ENCODE measurements at regions not wholly inside any gene's neighbourhood (a gene's known extent, or its start where the extent isn't known, plus 50 kb on each side); places are given as distances from the start of the nearest gene placed in this dataset.
"Not testable (repeated sequence)": the region's sequence is repeated elsewhere in the genome, so short reads cannot be mapped to it uniquely, and the experiment has no call there.

DNA sequence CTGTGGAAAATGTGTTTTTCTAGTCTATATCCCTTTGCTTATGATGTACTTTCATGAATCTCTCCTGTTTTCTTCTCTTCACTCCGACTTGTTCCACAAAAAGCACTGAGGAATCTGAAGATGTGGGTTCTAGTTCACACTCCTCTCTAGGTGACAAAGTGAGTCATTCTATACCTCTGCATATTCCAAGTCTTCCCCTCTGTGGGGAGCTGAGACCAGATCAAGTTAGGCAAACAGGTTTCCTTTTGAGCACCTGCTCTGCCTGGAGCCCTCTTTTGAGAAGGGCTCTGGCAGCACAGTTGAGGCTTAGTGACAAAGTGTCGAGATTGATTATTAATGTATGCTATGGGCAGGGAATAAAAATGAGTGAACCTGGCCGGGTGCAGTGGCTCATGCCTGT is 82.4 kb upstream of the VGLL4 start:
- Histone ChIP-seq H3K27me3 (ENCODE audit: control insufficient read depth in 3 of 3, insufficient read depth in 3 of 3, low read length in 2 of 3) (peaks cover 0 to 4% (median 0%) of the 10 kb centered on the region in 3 donors), H3K27ac (ENCODE audit: low read depth in 1 of 2, low read length in 1 of 2) (no peak overlapping the region), H3K9ac (ENCODE audit: insufficient read depth in 1 of 2, low read length in 2 of 2) (no peak overlapping the region), H3K36me3 (ENCODE audit: control insufficient read depth in 4 of 4, insufficient read depth in 4 of 4, low read length in 4 of 4) (no peaks in the 10 kb centered on the region), H3K4me3 (no peak overlapping the region), H3K4me1 (ENCODE audit: control insufficient read depth in 5 of 5, insufficient read depth in 5 of 5, low read length in 5 of 5) (peaks cover 0 to 4% (median 3%) of the 10 kb centered on the region in 5 donors), H3K9me3 (ENCODE audit: control insufficient read depth in 4 of 4, insufficient read depth in 3 of 4, low read length in 3 of 4) (no peaks in the 10 kb centered on the region)
- WGBS, 2 donors: 75 to 87% methylated on average over 3 of the region's 3 CpGs
- no peak for ATAC-seq (ENCODE audit: insufficient read depth, low FRiP score)
- TF ChIP-seq, protein P1, sequence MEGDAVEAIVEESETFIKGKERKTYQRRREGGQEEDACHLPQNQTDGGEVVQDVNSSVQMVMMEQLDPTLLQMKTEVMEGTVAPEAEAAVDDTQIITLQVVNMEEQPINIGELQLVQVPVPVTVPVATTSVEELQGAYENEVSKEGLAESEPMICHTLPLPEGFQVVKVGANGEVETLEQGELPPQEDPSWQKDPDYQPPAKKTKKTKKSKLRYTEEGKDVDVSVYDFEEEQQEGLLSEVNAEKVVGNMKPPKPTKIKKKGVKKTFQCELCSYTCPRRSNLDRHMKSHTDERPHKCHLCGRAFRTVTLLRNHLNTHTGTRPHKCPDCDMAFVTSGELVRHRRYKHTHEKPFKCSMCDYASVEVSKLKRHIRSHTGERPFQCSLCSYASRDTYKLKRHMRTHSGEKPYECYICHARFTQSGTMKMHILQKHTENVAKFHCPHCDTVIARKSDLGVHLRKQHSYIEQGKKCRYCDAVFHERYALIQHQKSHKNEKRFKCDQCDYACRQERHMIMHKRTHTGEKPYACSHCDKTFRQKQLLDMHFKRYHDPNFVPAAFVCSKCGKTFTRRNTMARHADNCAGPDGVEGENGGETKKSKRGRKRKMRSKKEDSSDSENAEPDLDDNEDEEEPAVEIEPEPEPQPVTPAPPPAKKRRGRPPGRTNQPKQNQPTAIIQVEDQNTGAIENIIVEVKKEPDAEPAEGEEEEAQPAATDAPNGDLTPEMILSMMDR (IDR thresholded peaks at IDR 0.05; ENCODE audit: control extremely low read depth, extremely low read depth): no peak
- DNase-seq: no peak

DNA sequence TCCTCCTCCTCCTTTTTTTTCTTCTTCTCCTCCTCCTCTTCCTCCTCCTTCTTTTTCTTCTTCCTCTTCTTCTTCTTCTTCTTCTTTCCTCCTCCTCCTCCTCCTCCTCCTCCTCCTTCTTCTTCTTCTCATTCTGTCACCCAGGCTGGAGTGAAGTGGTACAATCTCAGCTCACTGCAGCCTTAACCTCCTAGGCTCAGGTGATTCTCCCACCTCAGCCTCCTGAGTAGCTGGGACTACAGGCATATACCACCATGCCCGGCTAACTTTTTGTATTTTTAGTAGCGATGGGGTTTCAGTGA is 81.6 kb upstream of the VGLL4 start:
- not testable (repeated sequence) for H3K9ac ChIP-seq (ENCODE audit: insufficient read depth in 1 of 2, low read length in 2 of 2); H3K4me3 ChIP-seq; H3K9me3 ChIP-seq (ENCODE audit: control insufficient read depth in 4 of 4, insufficient read depth in 3 of 4, low read length in 3 of 4); ATAC-seq (ENCODE audit: insufficient read depth, low FRiP score); DNase-seq; H3K4me1 ChIP-seq (ENCODE audit: control insufficient read depth in 5 of 5, insufficient read depth in 5 of 5, low read length in 5 of 5); H3K36me3 ChIP-seq (ENCODE audit: control insufficient read depth in 4 of 4, insufficient read depth in 4 of 4, low read length in 4 of 4); H3K27me3 ChIP-seq (ENCODE audit: control insufficient read depth in 3 of 3, insufficient read depth in 3 of 3, low read length in 2 of 3); H3K27ac ChIP-seq (ENCODE audit: low read depth in 1 of 2, low read length in 1 of 2)
- WGBS, 2 donors: 96 to 98% methylated on average over 2 of the region's 2 CpGs

DNA sequence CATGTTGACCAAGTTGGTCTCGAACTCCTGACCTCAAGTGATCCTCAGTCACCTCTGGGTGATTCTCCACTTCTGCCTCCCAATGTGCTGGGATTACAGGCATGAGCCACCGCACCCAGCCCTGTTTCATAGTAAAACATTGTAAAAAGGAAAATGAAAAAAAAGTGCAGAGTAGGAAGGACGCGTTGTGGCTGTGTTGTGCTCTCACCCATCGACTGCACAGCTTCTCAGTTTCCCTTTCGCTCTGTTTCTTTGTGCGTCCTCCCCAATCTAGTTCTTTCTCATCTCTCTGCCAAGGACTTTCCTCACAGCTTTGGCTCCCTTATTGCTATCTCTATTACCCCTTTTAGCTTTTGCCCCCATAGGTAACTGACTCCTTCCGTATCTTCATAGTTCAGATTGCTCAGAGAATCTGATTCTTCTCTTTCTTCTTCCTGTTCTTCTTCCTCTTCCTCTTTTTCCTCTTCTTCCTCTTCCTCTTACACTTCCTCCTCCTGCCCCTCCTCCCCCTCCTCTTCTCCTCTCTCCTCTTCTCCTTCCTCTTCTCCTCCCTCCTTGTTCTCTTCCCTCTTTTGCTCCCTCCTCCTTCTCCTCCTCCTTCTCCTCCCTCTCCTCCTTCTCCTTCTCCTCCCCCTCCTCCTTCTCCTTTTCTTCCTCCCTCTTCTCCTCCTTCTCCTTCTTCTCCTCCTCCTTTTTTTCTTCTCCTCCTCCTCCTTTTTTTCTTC is 81.1 kb upstream of the VGLL4 start:
- TF ChIP-seq, protein P1 (IDR thresholded peaks at IDR 0.05; ENCODE audit: control extremely low read depth, extremely low read depth): no peak
- Histone ChIP-seq H3K36me3 (ENCODE audit: control insufficient read depth in 4 of 4, insufficient read depth in 4 of 4, low read length in 4 of 4) (no peaks in the 10 kb centered on the region), H3K27ac (ENCODE audit: low read depth in 1 of 2, low read length in 1 of 2) (no peak overlapping the region), H3K4me3 (no peak overlapping the region), H3K27me3 (ENCODE audit: control insufficient read depth in 3 of 3, insufficient read depth in 3 of 3, low read length in 2 of 3) (peaks cover 0 to 4% (median 0%) of the 10 kb centered on the region in 3 donors), H3K4me1 (ENCODE audit: control insufficient read depth in 5 of 5, insufficient read depth in 5 of 5, low read length in 5 of 5) (peaks cover 0 to 9% (median 6%) of the 10 kb centered on the region in 5 donors), H3K9ac (ENCODE audit: insufficient read depth in 1 of 2, low read length in 2 of 2) (no peak overlapping the region), H3K9me3 (ENCODE audit: control insufficient read depth in 4 of 4, insufficient read depth in 3 of 4, low read length in 3 of 4) (no peaks in the 10 kb centered on the region)
- ATAC-seq (ENCODE audit: insufficient read depth, low FRiP score) (no peak), DNase-seq (no peak)
- 80 to 82% methylated on average over 8 of the region's 8 CpGs for WGBS, 2 donors

DNA sequence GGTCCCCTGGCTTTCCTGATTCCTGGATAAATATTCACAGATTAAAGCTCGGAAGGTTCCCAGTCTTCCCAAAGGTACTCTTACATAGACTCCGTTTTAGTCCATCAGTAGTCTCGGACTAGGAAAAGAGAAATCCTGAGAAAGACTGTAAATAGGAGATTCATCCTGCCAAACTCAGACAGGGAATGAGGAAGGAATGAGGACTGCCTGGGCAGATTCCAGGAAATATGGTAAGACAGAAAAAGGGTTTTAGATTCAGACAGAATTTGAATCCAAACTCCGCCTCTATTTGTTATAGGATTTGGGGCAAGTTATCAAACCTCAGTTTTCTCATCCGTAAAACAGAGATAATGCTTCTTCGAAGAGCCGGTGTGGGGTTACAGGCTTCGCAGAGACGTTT is 77.8 kb upstream of the VGLL4 start:
- no peak overlapping the region for H3K9ac ChIP-seq (ENCODE audit: insufficient read depth in 1 of 2, low read length in 2 of 2)
- ATAC-seq (ENCODE audit: insufficient read depth, low FRiP score) (no peak), DNase-seq (peak in 2 of 3 donors; percentile 15 to 19)
- no peaks in the 10 kb centered on the region for H3K9me3 ChIP-seq (ENCODE audit: control insufficient read depth in 4 of 4, insufficient read depth in 3 of 4, low read length in 3 of 4)
- H3K27me3 ChIP-seq (ENCODE audit: control insufficient read depth in 3 of 3, insufficient read depth in 3 of 3, low read length in 2 of 3): peaks cover 0 to 4% (median 0%) of the 10 kb centered on the region in 3 donors
- peak overlapping the region in 1 of 2 donors; percentile 93 for H3K27ac ChIP-seq (ENCODE audit: low read depth in 1 of 2, low read length in 1 of 2)
- H3K36me3 ChIP-seq (ENCODE audit: control insufficient read depth in 4 of 4, insufficient read depth in 4 of 4, low read length in 4 of 4): no peaks in the 10 kb centered on the region
- H3K4me1 ChIP-seq (ENCODE audit: control insufficient read depth in 5 of 5, insufficient read depth in 5 of 5, low read length in 5 of 5): peaks cover 0 to 25% (median 10%) of the 10 kb centered on the region in 5 donors
- H3K4me3 ChIP-seq: no peak overlapping the region
- 89 to 90% methylated on average over 9 of the region's 9 CpGs for WGBS, 2 donors
- TF ChIP-seq, protein P1 (IDR thresholded peaks at IDR 0.05; ENCODE audit: control extremely low read depth, extremely low read depth): no peak

Measured in lung (tissue), 11 donors.